EH (cell line): ENCODE measurements at regions not wholly inside any gene's neighbourhood (a gene's known extent, or its start where the extent isn't known, plus 50 kb on each side); places are given as distances from the start of the nearest gene placed in this dataset.

Experiments used
- DNase-seq: peaks from one replicate; pipeline ENCODE4 v3.0.0-alpha.2; 2015; ENCODE audit warnings: low read depth

- DNase-seq, result no peak
These were observed 172.3 kb downstream of the ICOS start for GRCh38 chr2:204108781-204109295.

DNA sequence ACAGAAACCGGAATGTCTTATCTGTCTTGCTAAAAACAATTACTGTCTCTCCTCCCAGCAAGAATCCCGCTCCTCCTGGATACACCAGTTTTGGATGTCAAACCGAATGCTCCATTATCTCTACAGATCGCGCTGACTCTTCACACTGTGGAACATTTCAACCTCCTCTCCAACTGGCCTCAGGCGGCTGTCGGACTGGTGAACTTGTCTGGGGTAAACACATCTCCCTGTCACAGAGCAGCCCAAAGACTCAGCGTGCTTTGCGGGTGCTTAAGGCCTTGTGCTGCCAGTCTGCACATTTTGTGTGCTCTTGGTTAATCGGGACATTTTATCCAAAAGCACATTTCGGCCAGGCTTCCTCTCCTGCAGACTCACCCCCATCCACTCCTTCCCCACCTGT is 173.1 kb downstream of the ICOS start:
- no peak for DNase-seq

- peak; percentile 27 for DNase-seq
These were observed 173.8 kb downstream of the ICOS start for GRCh38 chr2:204110338-204110741.

DNA sequence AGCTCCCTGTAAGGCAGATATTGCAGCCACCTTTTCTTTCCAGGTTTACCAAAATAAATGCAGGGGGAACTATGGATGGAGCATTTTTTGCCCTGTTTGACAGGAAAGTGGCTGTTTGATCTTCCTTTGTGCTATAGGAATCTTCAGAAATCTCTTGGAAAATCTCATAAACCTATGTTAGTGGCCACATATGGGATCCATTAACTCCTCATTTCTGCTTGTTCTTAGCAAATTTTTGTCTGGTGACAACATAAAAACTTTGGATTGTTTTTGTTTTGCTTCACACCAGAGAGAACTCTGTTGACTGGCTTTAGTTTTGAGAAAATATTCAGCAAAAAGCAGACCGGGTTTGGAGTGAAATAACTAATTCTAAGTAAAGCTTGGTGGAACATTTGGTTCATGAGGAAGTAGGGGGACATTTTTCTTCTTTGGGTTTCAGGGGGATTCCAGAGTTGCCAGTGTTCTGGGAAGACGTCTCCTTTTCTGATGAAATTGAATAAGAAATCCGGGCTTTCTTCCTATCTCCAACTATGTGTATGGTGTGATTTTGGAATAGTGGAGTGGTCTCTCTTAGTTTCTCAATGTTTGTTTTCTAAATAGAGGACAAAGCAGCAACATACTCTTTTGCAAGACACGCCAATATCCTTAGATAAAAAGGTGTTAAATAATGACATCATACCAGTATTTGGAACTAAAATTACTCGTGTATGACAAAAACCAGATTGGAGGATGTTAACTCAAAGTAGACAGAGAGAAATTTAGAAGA is 174.4 kb downstream of the ICOS start:
- DNase-seq, result peak; percentile 46

DNA sequence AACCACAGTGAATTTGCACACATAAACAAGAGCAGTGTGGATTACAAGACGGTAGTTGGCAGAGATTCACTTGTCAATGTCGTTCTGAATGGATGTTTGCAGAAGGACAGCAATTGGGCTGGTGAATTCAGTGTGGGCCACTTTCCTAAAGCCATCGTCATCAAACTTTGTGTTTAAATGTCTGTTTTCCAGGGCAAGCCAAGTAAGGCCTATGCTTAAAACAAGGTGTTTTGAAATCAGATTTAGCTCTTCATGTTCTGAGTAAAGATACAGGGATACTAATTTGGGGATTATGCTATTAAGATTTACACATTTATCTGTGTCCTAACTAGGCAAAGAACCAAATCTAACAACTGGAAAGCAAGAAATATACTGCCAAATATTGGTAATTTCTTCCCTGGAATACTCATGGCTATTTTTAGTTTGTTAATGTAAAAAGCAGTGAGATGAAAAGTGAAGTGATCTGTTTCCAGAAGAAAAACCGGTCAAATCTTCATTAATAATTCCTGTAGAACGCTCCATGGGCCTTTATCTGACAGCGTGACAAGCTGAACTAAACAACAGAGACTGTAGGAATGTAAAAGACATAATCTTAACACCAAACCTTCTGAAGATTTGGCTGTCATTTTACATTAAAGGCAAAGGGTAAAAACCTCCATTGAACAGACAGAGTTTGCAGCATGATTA is 175.7 kb downstream of the ICOS start:
- DNase-seq, result no peak

DNA sequence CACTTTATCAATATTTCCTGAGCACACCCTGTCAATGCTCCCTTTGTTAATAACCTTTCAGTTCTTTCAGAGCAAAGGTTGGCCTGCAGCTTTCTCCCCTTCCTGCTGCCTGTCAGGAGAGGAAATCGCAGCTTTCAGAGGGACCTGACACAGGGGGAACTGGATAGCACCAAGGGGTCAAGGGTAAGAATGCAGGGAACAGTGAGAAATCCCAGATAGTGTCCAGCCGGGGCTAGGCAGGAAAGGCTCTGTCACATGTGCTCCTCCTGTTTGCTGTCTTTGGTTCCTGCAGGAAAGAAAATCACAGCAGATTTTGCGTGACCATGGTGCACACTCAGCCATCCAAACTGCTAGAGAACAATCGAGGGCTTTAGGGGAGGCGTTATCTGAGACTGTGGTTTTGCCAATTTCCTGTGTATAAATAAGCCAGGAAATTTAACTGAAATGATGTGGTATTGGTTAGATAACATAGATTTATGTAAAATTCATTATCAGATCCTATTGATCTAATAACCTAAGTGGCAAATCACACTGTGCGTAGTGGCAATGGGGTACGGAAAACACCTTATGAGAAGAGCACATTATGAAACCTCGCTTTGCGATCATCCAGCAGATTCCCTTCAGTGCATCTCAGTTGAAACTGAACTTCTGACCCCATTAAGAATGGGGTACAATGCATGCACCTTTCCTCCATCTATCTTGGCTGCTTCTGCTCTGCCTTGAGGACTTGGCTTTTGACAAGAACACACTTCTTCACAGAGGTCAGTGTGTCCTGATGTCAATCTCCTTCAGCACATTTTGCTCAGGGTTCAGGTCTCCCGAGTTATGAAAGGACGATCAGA is 178.0 kb downstream of the ICOS start:
- DNase-seq, result no peak

GRCh38 chr2:204115137-204116056 is 178.8 kb downstream of the ICOS start:
- no peak for DNase-seq

DNA sequence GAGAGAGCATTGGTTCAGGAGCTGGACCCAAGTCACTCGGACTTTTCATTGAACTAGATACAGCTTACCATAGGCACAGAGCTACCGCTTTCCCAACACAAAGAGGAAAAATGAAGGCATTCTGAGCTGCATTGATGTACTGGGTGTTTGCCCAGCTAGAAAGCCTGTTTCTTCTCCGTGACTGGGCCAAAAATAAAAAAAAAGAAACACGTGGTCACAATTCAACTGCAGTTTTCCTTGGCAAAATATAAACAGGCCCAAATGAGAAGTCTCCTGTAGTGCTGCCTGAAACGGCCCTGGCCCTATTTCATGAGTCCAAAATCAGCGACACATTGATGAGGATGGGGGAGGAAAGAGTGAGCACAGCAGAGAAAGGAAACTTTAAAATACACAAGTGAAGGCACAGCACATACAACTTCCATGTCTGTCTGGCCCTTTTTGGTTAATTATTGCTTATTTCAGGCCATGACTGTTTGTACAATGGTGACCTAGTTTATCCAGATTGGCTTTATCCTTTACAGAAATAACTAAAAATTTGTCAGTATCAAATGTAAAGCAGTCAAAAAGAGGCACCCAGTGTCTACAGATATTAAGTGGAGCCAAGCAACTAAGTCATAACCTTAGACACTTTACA is 179.7 kb downstream of the ICOS start:
- no peak for DNase-seq

DNA sequence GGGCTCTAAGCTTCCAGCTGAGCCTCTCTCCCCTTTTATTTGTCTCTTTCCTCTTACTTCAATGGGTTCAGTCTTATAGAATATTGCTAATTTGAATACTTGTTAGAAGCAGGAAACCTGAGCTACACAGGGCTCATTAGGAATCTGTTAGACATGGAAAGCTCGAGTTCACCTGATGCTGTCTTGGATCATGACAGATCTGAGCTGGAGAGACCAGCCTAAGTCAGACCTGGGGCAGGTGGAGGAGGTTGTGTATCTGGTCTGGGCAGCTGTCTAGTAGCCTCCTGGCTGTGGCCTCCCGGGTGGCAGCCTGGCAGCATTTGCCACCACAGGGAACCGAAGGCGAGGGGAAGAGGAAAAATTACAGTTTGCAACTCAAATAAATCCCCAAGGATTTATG is 185.9 kb downstream of the ICOS start:
- DNase-seq, result no peak

GRCh38 chr2:204124140-204124750 is 187.7 kb downstream of the ICOS start:
- DNase-seq, result no peak

DNA sequence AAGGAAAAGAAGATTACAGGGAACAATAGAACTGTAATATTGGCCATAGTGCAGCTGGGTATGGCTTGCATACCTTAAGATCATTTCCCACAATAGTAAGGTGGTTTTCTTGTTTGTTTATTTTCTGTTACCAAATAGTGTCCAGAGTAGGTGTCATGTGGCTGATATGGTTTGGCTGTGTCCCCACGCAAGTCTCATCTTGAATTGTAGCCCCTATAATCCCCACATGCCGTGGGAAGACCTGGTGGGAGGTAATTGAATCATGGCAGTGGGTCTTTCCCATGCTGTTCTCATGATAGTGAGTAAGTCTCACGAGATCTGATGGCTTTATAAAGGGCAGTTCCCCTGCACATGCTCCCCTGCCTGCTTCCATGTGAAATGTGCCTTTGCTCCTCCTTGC is 190.1 kb downstream of the ICOS start:
- no peak for DNase-seq

DNA sequence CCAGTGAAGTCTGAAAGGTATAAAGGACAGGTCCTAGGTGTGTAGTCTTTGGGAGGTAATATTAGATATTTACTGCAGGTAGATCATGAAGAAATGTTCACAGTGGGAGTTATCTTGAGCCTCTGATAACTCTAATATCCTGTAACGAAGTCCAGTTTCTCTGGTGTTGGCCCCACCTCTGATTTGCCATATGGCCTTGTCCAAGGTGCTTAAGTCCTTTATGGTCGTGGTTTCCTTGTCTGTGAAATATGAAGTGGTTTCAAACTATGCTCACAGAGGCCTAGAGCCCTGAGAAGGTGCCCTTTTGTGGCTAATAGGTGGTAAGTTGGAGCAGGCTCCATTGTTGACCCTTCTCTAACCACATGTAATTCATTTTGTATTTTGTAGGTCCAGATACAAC is 190.7 kb downstream of the ICOS start:
- peak; percentile 13 for DNase-seq

- DNase-seq, result no peak
These were observed 193.2 kb downstream of the ICOS start for GRCh38 chr2:204129591-204130294.

GRCh38 chr2:204131621-204132020 is 195.1 kb downstream of the ICOS start:
- no peak for DNase-seq

DNA sequence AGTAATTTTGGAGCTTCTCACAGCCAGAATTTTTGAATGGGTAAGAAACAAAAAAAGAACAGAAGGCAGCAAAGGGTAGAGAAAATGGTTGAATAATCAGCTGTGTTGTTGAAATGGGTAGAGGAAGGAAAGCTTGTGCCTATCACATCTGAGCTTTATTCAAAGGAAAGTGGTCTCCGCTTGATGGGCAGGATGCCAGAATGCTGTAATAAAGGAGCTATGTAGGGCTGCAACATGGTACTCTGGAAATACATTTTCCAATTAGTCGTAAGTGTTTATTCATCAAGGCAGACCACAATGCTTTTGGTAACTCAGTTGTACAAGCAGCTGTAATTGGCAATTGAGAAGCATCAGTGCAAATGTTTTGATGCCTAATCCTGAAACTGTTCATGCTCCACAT is 196.9 kb downstream of the ICOS start:
- no peak for DNase-seq

- DNase-seq, result no peak
These were observed 197.9 kb downstream of the ICOS start for GRCh38 chr2:204134421-204134820.

- no peak for DNase-seq
These were observed 199.2 kb downstream of the ICOS start for GRCh38 chr2:204135752-204136151.

- no peak for DNase-seq
These were observed 201.6 kb downstream of the ICOS start for GRCh38 chr2:204138206-204138605.

GRCh38 chr2:204140246-204140645 is 203.7 kb downstream of the ICOS start:
- DNase-seq, result no peak
